ENCODE measurements at regions not wholly inside any gene's neighbourhood (a gene's known extent, or its start where the extent isn't known, plus 50 kb on each side); places are given as distances from the start of the nearest gene placed in this dataset.

DNA sequence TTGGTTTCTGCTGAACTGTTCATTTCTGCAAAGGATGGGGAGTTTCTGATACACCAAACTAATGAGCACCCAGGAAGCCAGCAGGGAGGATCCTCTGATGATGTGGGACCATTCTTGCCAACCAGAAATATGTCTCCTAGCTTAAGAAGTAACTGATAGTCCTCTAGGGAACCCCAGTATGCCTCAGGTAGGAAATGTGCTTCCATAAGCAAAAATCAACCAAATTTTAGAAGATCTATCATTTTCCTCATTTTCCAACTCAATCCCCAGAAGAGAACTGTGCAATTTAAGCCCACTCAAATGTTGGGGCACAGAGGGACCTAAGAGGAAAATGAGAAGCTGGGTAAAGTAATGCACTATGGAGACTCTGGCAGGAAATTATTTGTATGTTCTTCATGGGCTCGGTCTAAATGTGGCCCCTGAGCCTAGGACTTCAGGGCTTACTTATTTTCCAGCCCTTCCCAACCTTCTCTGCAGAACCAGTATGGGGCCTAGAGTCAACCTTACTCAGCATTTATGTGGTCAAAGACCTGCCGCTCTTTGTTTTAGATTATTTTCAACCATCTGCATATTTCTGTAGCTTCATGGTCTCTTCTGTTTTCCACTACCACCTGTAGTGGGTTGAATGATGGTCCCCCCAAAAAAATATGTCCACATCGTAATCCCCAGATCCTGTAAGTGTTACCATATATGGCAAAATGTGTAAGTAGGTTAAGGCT lies 359.8 kb upstream of the CDH4 start:
- Mint-ChIP-seq H3K4me3 (no peak overlapping the region), H3K9me3 (no peaks in the 10 kb centered on the region), H3K4me1 (peaks cover 9% of the 10 kb centered on the region), H3K36me3 (no peaks in the 10 kb centered on the region), H3K27ac (no peak overlapping the region), H3K27me3 (ENCODE audit: insufficient read depth, low read depth) (peaks cover 5% of the 10 kb centered on the region)
- H3K4me2 ChIP-seq, result no peak overlapping the region
- H3K4me3 ChIP-seq, result no peak overlapping the region
- TF ChIP-seq, protein P1, sequence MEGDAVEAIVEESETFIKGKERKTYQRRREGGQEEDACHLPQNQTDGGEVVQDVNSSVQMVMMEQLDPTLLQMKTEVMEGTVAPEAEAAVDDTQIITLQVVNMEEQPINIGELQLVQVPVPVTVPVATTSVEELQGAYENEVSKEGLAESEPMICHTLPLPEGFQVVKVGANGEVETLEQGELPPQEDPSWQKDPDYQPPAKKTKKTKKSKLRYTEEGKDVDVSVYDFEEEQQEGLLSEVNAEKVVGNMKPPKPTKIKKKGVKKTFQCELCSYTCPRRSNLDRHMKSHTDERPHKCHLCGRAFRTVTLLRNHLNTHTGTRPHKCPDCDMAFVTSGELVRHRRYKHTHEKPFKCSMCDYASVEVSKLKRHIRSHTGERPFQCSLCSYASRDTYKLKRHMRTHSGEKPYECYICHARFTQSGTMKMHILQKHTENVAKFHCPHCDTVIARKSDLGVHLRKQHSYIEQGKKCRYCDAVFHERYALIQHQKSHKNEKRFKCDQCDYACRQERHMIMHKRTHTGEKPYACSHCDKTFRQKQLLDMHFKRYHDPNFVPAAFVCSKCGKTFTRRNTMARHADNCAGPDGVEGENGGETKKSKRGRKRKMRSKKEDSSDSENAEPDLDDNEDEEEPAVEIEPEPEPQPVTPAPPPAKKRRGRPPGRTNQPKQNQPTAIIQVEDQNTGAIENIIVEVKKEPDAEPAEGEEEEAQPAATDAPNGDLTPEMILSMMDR (IDR thresholded peaks at IDR 0.05), result no peak
- no peak for TF ChIP-seq EZH2 (IDR thresholded peaks at IDR 0.05)
- no peak for TF ChIP-seq EZH2phosphoT487 (IDR thresholded peaks at IDR 0.05)
- peaks cover 11% of the 10 kb centered on the region for H3K4me1 ChIP-seq
- no peaks in the 10 kb centered on the region for H3K36me3 ChIP-seq
- H4K20me1 ChIP-seq (ENCODE audit: low read depth), result no peaks in the 10 kb centered on the region
- no peak overlapping the region for H2AFZ ChIP-seq (replicated peaks)
- no peaks in the 10 kb centered on the region for H3K27me3 ChIP-seq
- H3K79me2 ChIP-seq (ENCODE audit: low read depth), result no peaks in the 10 kb centered on the region
- H3K27ac ChIP-seq, result no peak overlapping the region
- no peaks in the 10 kb centered on the region for H3F3A ChIP-seq (ENCODE audit: low read depth)
- H3K9me3 ChIP-seq (ENCODE audit: low read depth), result no peaks in the 10 kb centered on the region
- H3K9ac ChIP-seq, result no peak overlapping the region
- no peak for DNase-seq (ENCODE audit: low spot score)

DNA sequence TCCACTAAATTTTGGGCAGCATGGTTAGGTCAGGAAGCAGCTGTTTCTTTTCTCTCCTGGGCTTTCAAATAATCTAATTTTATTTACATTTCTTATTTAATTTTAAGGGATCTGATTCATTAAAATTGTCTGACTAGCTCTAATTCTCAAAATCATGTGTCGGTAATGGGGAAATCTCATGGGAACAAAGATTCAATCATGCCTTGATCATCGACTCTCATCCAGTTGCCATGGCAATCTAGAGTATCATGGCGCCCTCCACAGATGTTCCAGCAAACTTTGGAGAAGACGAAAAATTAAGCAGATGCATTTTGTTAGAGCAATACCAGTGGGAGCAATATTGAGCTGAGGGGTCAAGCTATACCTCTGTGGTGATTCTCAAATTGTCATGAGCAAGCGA lies 358.0 kb upstream of the CDH4 start:
- no peak for TF ChIP-seq EZH2phosphoT487 (IDR thresholded peaks at IDR 0.05)
- no peaks in the 10 kb centered on the region for H3K27me3 ChIP-seq
- H3K4me1 ChIP-seq, result peaks cover 23% of the 10 kb centered on the region
- peaks cover 3% of the 10 kb centered on the region for H3K27me3 Mint-ChIP-seq (ENCODE audit: insufficient read depth, low read depth)
- H3K27ac Mint-ChIP-seq, result no peak overlapping the region
- H3K36me3 ChIP-seq, result no peaks in the 10 kb centered on the region
- H3K27ac ChIP-seq, result no peak overlapping the region
- H3K4me2 ChIP-seq, result no peak overlapping the region
- peaks cover 20% of the 10 kb centered on the region for H3K4me1 Mint-ChIP-seq
- H3K9me3 Mint-ChIP-seq, result no peaks in the 10 kb centered on the region
- H2AFZ ChIP-seq (replicated peaks), result no peak overlapping the region
- H3F3A ChIP-seq (ENCODE audit: low read depth), result peaks cover 8% of the 10 kb centered on the region
- H4K20me1 ChIP-seq (ENCODE audit: low read depth), result no peaks in the 10 kb centered on the region
- H3K79me2 ChIP-seq (ENCODE audit: low read depth), result no peaks in the 10 kb centered on the region
- H3K9me3 ChIP-seq (ENCODE audit: low read depth), result no peaks in the 10 kb centered on the region
- DNase-seq (ENCODE audit: low spot score), result no peak
- H3K4me3 Mint-ChIP-seq, result no peak overlapping the region
- no peak overlapping the region for H3K4me3 ChIP-seq
- no peaks in the 10 kb centered on the region for H3K36me3 Mint-ChIP-seq
- H3K9ac ChIP-seq, result no peak overlapping the region

DNA sequence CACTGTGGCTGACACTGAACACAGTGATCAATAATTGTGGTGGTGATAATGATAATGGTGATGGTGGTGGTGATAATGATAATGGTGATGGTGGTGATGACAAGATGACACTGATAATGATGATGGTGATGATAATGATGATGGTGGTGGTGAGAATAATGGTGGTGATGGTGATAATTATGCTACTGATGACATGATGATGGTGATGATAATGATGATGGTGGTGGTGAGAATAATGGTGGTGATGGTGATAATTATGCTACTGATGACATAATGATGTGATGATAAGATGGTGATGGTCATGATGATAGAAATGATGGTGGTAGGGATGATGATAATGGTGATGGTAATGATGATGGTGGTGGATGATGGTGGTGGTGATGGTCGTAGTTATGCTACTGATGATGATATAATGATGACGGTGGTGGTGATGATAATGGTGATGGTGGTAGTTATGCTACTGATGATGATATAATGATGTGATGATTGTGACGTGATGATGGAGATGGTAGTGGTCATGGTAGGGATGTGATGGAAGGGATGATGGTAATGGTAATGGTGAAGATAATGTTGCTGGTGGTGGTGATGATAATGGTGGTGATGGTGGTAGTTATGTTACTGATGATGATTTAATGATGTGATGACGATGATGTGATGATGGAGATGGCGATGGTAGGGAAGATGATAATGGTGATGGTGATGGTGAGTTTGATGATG lies 356.5 kb upstream of the CDH4 start:
- H4K20me1 ChIP-seq (ENCODE audit: low read depth), result no peaks in the 10 kb centered on the region
- no peaks in the 10 kb centered on the region for H3K36me3 ChIP-seq
- no peak overlapping the region for H3K4me3 ChIP-seq
- H3K27me3 Mint-ChIP-seq (ENCODE audit: insufficient read depth, low read depth), result peaks cover 3% of the 10 kb centered on the region
- TF ChIP-seq EZH2phosphoT487 (IDR thresholded peaks at IDR 0.05) (no peak), EZH2 (IDR thresholded peaks at IDR 0.05) (no peak)
- TF ChIP-seq, protein P1 (IDR thresholded peaks at IDR 0.05), result no peak
- no peak overlapping the region for H3K27ac Mint-ChIP-seq
- H3K36me3 Mint-ChIP-seq, result no peaks in the 10 kb centered on the region
- H3K27me3 ChIP-seq, result no peaks in the 10 kb centered on the region
- no peak overlapping the region for H3K4me3 Mint-ChIP-seq
- H3K9me3 ChIP-seq (ENCODE audit: low read depth), result no peaks in the 10 kb centered on the region
- peaks cover 25% of the 10 kb centered on the region for H3K4me1 Mint-ChIP-seq
- no peak overlapping the region for H3K4me2 ChIP-seq
- peaks cover 8% of the 10 kb centered on the region for H3F3A ChIP-seq (ENCODE audit: low read depth)
- DNase-seq (ENCODE audit: low spot score), result no peak
- no peaks in the 10 kb centered on the region for H3K79me2 ChIP-seq (ENCODE audit: low read depth)
- H3K9ac ChIP-seq, result no peak overlapping the region
- H3K27ac ChIP-seq, result no peak overlapping the region
- no peak overlapping the region for H2AFZ ChIP-seq (replicated peaks)
- peaks cover 23% of the 10 kb centered on the region for H3K4me1 ChIP-seq
- H3K9me3 Mint-ChIP-seq, result no peaks in the 10 kb centered on the region

DNA sequence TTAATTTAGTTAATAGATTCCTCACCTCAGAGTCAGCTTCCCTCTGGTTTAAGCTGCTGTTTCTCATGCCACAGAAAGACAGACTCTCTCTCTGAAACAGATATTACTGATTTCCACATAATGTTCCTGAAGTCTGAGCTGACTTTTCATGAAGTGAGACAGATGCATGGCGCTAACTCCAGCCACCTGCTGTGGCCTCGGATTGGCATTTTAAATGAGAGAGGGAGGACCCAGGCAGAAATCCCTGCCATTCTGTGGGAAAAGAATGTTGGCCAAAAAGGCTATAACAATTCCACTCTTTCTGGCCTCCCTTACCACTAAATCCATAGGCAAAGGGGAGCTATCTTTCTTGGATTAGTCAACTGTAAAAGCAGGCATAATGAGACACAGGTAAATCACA lies 354.1 kb upstream of the CDH4 start:
- no peaks in the 10 kb centered on the region for H3K27me3 ChIP-seq
- Mint-ChIP-seq H3K27me3 (ENCODE audit: insufficient read depth, low read depth) (no peaks in the 10 kb centered on the region), H3K4me3 (no peak overlapping the region), H3K27ac (no peak overlapping the region), H3K4me1 (peaks cover 24% of the 10 kb centered on the region), H3K36me3 (no peaks in the 10 kb centered on the region), H3K9me3 (peaks cover 7% of the 10 kb centered on the region)
- TF ChIP-seq, protein P1 (IDR thresholded peaks at IDR 0.05), result no peak
- peak; percentile 60 for DNase-seq (ENCODE audit: low spot score)
- no peaks in the 10 kb centered on the region for H3K9me3 ChIP-seq (ENCODE audit: low read depth)
- H3K9ac ChIP-seq, result no peak overlapping the region
- no peak overlapping the region for H3K27ac ChIP-seq
- H3K4me1 ChIP-seq, result peaks cover 23% of the 10 kb centered on the region
- H3K36me3 ChIP-seq, result no peaks in the 10 kb centered on the region
- H3F3A ChIP-seq (ENCODE audit: low read depth), result peaks cover 8% of the 10 kb centered on the region
- H2AFZ ChIP-seq (replicated peaks), result no peak overlapping the region
- H4K20me1 ChIP-seq (ENCODE audit: low read depth), result no peaks in the 10 kb centered on the region
- peak overlapping the region; percentile 50 for H3K4me2 ChIP-seq
- no peak overlapping the region for H3K4me3 ChIP-seq
- H3K79me2 ChIP-seq (ENCODE audit: low read depth), result no peaks in the 10 kb centered on the region
